HEK293T (cell line): ENCODE measurements at regions not wholly inside any gene's neighbourhood (a gene's known extent, or its start where the extent isn't known, plus 50 kb on each side); places are given as distances from the start of the nearest gene placed in this dataset.
"Not testable (repeated sequence)": the region's sequence is repeated elsewhere in the genome, so short reads cannot be mapped to it uniquely, and the experiment has no call there.

Experiments
- CTCF ChIA-PET: fragments of 350-600 bp; formaldehyde crosslinking; extraction: SDS; loops from one replicate; lab custom pipeline; 2021; ENCODE audit warnings: antibody characterized with exemption, inconsistent platforms; lab: Yijun Ruan, JAX
- POLR2A ChIA-PET: fragments of 350-600 bp; formaldehyde crosslinking; extraction: SDS; loops from one replicate; lab custom pipeline; 2020; ENCODE audit warnings: antibody characterized with exemption, inconsistent platforms; lab: Yijun Ruan, JAX
- DNase-seq: peaks from one replicate; pipeline ENCODE4 v3.0.0; 2012; ENCODE audit warnings: mixed read lengths; ENCODE audit errors: extremely low spot score
- ARNT ChIP-seq: fragments of 450-650 bp; IDR thresholded peaks from 2 replicates; pipeline ENCODE4 v1.6.1; 2017; ENCODE audit warnings: mild to moderate bottlenecking
- BHLHE40 ChIP-seq: fragments of 450-650 bp; IDR thresholded peaks from 2 replicates; pipeline ENCODE4 v1.6.1; 2016; ENCODE audit warnings: mild to moderate bottlenecking, moderate library complexity, borderline replicate concordance
- CTBP1 ChIP-seq: fragments of 450-650 bp; IDR thresholded peaks from 2 replicates; pipeline ENCODE4 v1.6.1; 2016; ENCODE audit warnings: borderline replicate concordance
- ELF4 ChIP-seq: fragments of 450-650 bp; IDR thresholded peaks from 2 replicates; pipeline ENCODE4 v1.6.1; 2017; ENCODE audit warnings: antibody characterized with exemption
- FOXA1 ChIP-seq: fragments of 450-650 bp; IDR thresholded peaks from 2 replicates; pipeline ENCODE4 v1.6.1; 2016; ENCODE audit warnings: mild to moderate bottlenecking
- FOXK2 ChIP-seq: fragments of 450-650 bp; IDR thresholded peaks from 2 replicates; pipeline ENCODE4 v1.6.1; 2016; ENCODE audit warnings: mild to moderate bottlenecking
- FOXM1 ChIP-seq: fragments of 450-650 bp; IDR thresholded peaks from 2 replicates; pipeline ENCODE4 v1.6.1; 2017; ENCODE audit warnings: mild to moderate bottlenecking, borderline replicate concordance
- HDGF ChIP-seq: fragments of 450-650 bp; IDR thresholded peaks from 2 replicates; pipeline ENCODE4 v1.6.1; 2017; ENCODE audit warnings: antibody characterized with exemption, borderline replicate concordance
- L3MBTL2 ChIP-seq: fragments of 450-650 bp; conservative IDR thresholded peaks from 2 replicates; pipeline ENCODE4 v1.6.1; 2016; ENCODE audit warnings: mild to moderate bottlenecking
- LEF1 ChIP-seq: fragments of 450-650 bp; IDR thresholded peaks from 2 replicates; pipeline ENCODE4 v1.6.1; 2017; ENCODE audit warnings: mild to moderate bottlenecking, borderline replicate concordance
- NFRKB ChIP-seq: fragments of 450-650 bp; IDR thresholded peaks from 2 replicates; pipeline ENCODE4 v1.6.1; 2016; ENCODE audit warnings: mild to moderate bottlenecking, moderate library complexity
- PKNOX1 ChIP-seq: fragments of 450-650 bp; IDR thresholded peaks from 2 replicates; pipeline ENCODE4 v1.6.1; 2016
- SP1 ChIP-seq: fragments of 450-650 bp; IDR thresholded peaks from 2 replicates; pipeline ENCODE4 v1.6.1; 2017
- SUZ12 ChIP-seq: fragments of 450-650 bp; IDR thresholded peaks from 2 replicates; pipeline ENCODE4 v1.6.1; 2016; ENCODE audit warnings: mild to moderate bottlenecking
- TARDBP ChIP-seq: fragments of 450-650 bp; IDR thresholded peaks from 2 replicates; pipeline ENCODE4 v1.6.1; 2016
- ZNF384 ChIP-seq: fragments of 450-650 bp; IDR thresholded peaks from 2 replicates; pipeline ENCODE4 v1.6.1; 2016

GRCh38 chr3:27040674-27041073 lies 328.5 kb downstream of the NEK10 start:
- POLR2A ChIA-PET, result no interaction called here
- CTCF ChIA-PET, result no interaction called here
- TF ChIP-seq TARDBP (no peak), CTBP1 (no peak), NFRKB (no peak), L3MBTL2 (no peak), FOXA1 (no peak), ZNF384 (no peak), FOXM1 (no peak), PKNOX1 (no peak)
- no peak for DNase-seq

- POLR2A ChIA-PET, CTCF ChIA-PET, DNase-seq: not testable (repeated sequence)
Measured at GRCh38 chr3:27042541-27042940, 326.6 kb downstream of the NEK10 start.

GRCh38 chr3:27043328-27043955 lies 325.7 kb downstream of the NEK10 start:
- DNase-seq, result no peak
- no peak for TF ChIP-seq PKNOX1
- TF ChIP-seq FOXK2, result no peak
- TF ChIP-seq LEF1, result no peak
- TF ChIP-seq SUZ12, result no peak
- no peak for TF ChIP-seq L3MBTL2
- no peak for TF ChIP-seq ELF4
- no peak for TF ChIP-seq ZNF384
- TF ChIP-seq FOXA1, result no peak
- no peak for TF ChIP-seq ARNT
- TF ChIP-seq CTBP1, result no peak
- TF ChIP-seq FOXM1, result no peak
- TF ChIP-seq SP1, result no peak
- TF ChIP-seq BHLHE40, result no peak
- TF ChIP-seq NFRKB, result no peak
- TF ChIP-seq TARDBP, result no peak
- ChIA-PET POLR2A (no interaction called here), CTCF (no interaction called here)

GRCh38 chr3:27044931-27045481 lies 324.2 kb downstream of the NEK10 start:
- TF ChIP-seq SUZ12, result no peak
- no peak for TF ChIP-seq SP1
- no peak for TF ChIP-seq TARDBP
- no peak for TF ChIP-seq NFRKB
- TF ChIP-seq FOXM1, result no peak
- no peak for TF ChIP-seq L3MBTL2
- no peak for TF ChIP-seq ELF4
- no peak for TF ChIP-seq BHLHE40
- TF ChIP-seq ARNT, result no peak
- TF ChIP-seq FOXK2, result no peak
- ChIA-PET POLR2A (interaction anchor here (0.6 kb wide), 1 partner anchor 852 kb away, joined by 3 read pairs; no protein-coding TSS in a partner anchor), CTCF (no interaction called here)
- no peak for DNase-seq

- POLR2A ChIA-PET, result no interaction called here
- CTCF ChIA-PET, result no interaction called here
- TF ChIP-seq SUZ12, result no peak
- TF ChIP-seq LEF1, result no peak
- no peak for TF ChIP-seq TARDBP
- TF ChIP-seq ELF4, result no peak
- TF ChIP-seq SP1, result no peak
- no peak for DNase-seq
Measured at GRCh38 chr3:27046351-27046750, 322.8 kb downstream of the NEK10 start.

- ChIA-PET POLR2A (no interaction called here), CTCF (no interaction called here)
- no peak for DNase-seq
- TF ChIP-seq CTBP1, result no peak
- TF ChIP-seq ARNT, result no peak
- no peak for TF ChIP-seq FOXA1
- no peak for TF ChIP-seq ELF4
- TF ChIP-seq FOXK2, result no peak
- no peak for TF ChIP-seq SUZ12
- no peak for TF ChIP-seq BHLHE40
- TF ChIP-seq TARDBP, result no peak
- no peak for TF ChIP-seq SP1
- no peak for TF ChIP-seq L3MBTL2
- TF ChIP-seq ZNF384, result no peak
- TF ChIP-seq HDGF, result no peak
Measured at GRCh38 chr3:27049792-27050191, 319.4 kb downstream of the NEK10 start.

- POLR2A ChIA-PET, CTCF ChIA-PET, DNase-seq: not testable (repeated sequence)
Measured at GRCh38 chr3:27051527-27051926, 317.7 kb downstream of the NEK10 start.

- no peak for DNase-seq
- ChIA-PET CTCF (no interaction called here), POLR2A (no interaction called here)
- TF ChIP-seq FOXA1 (no peak), CTBP1 (no peak), FOXM1 (no peak), ZNF384 (no peak), FOXK2 (no peak), ELF4 (no peak), L3MBTL2 (no peak), ARNT (no peak), HDGF (no peak), TARDBP (no peak), BHLHE40 (no peak), NFRKB (no peak), SUZ12 (no peak)
Measured at GRCh38 chr3:27056326-27056725, 312.9 kb downstream of the NEK10 start.
